Ecto neural progenitor cell (in vitro differentiated cells): ENCODE measurements at regions not wholly inside any gene's neighbourhood (a gene's known extent, or its start where the extent isn't known, plus 50 kb on each side); places are given as distances from the start of the nearest gene placed in this dataset.
A peak's percentile ranks its signal among the peaks of the same experiment; 100 is the strongest.

ENCODE experiments used
- DNase-seq: peaks from one replicate; pipeline ENCODE4 v3.0.0-alpha.2; 2018; ENCODE audit warnings: low spot score

- no peak for DNase-seq
These were observed 326.9 kb downstream of the UBE3D start for GRCh38 chr6:82738773-82739172.

GRCh38 chr6:82739303-82739702, 326.3 kb downstream of the UBE3D start:
- DNase-seq, result no peak

GRCh38 chr6:82740072-82740471, 325.6 kb downstream of the UBE3D start:
- no peak for DNase-seq

GRCh38 chr6:82741325-82741995, 324.2 kb downstream of the UBE3D start:
- no peak for DNase-seq

GRCh38 chr6:82741996-82742385, 323.6 kb downstream of the UBE3D start:
- DNase-seq, result peak; percentile 74

GRCh38 chr6:82744286-82745015, 321.2 kb downstream of the UBE3D start:
- no peak for DNase-seq

GRCh38 chr6:82750556-82750955, 315.1 kb downstream of the UBE3D start:
- DNase-seq, result no peak

GRCh38 chr6:82751718-82752117, 313.9 kb downstream of the UBE3D start:
- DNase-seq, result no peak

- DNase-seq, result no peak
These were observed 303.8 kb downstream of the UBE3D start for GRCh38 chr6:82761674-82762345.

- DNase-seq, result no peak
These were observed 299.2 kb downstream of the UBE3D start for GRCh38 chr6:82766476-82766875.

- DNase-seq, result no peak
These were observed 298.6 kb downstream of the UBE3D start for GRCh38 chr6:82767037-82767436.

- no peak for DNase-seq
These were observed 298.2 kb downstream of the UBE3D start for GRCh38 chr6:82767447-82767846.

GRCh38 chr6:82772851-82773717, 292.6 kb downstream of the UBE3D start:
- DNase-seq, result no peak

GRCh38 chr6:82775361-82775760, 290.3 kb downstream of the UBE3D start:
- no peak for DNase-seq

- no peak for DNase-seq
These were observed 289.7 kb downstream of the UBE3D start for GRCh38 chr6:82775981-82776380.

GRCh38 chr6:82779041-82779440, 286.6 kb downstream of the UBE3D start:
- DNase-seq, result peak; percentile 55

- DNase-seq, result no peak
These were observed 285.3 kb downstream of the UBE3D start for GRCh38 chr6:82780334-82780733.

GRCh38 chr6:82781620-82782204, 283.9 kb downstream of the UBE3D start:
- no peak for DNase-seq

GRCh38 chr6:82783587-82784236, 281.9 kb downstream of the UBE3D start:
- peak; percentile 53 for DNase-seq

- no peak for DNase-seq
These were observed 280.4 kb downstream of the UBE3D start for GRCh38 chr6:82785206-82785605.

- no peak for DNase-seq
These were observed 279.4 kb downstream of the UBE3D start for GRCh38 chr6:82786248-82786647.
